Naive B cell (primary cell): ENCODE measurements at regions not wholly inside any gene's neighbourhood (a gene's known extent, or its start where the extent isn't known, plus 50 kb on each side); places are given as distances from the start of the nearest gene placed in this dataset.
"Not testable (repeated sequence)": the region's sequence is repeated elsewhere in the genome, so short reads cannot be mapped to it uniquely, and the experiment has no call there.

Source experiments
- ATAC-seq, 2 donors: fragments of 150-1000 bp; cut with Tn5 transposase; 2 replicates each; pipeline ENCODE4 v1.10.0; 2021; ENCODE audit warnings: low read depth in 2 of 2, mild to moderate bottlenecking in 2 of 2, moderate library complexity in 2 of 2
- DNase-seq: peaks from one replicate; pipeline ENCODE4 v3.0.0; 2022
- H3K27ac Mint-ChIP-seq, 6 donors: one replicate each; pipeline ENCODE4 v1.8.0; 2020 to 2022; ENCODE audit warnings: mild to moderate bottlenecking in 6 of 6, mixed read lengths in 6 of 6, moderate library complexity in 5 of 6, inconsistent platforms in 2 of 6
- H3K27me3 Mint-ChIP-seq, 3 donors: one replicate each; pipeline ENCODE4 v1.8.0; 2021 to 2022; ENCODE audit warnings: mixed read lengths in 3 of 3, mild to moderate bottlenecking in 1 of 3
- H3K36me3 Mint-ChIP-seq, 2 donors: one replicate each; pipeline ENCODE4 v1.8.0; 2020 to 2022; ENCODE audit warnings: mixed read lengths in 2 of 2, inconsistent platforms in 1 of 2, mild to moderate bottlenecking in 1 of 2
- H3K4me1 Mint-ChIP-seq, 3 donors: one replicate each; pipeline ENCODE4 v1.8.0; 2020 to 2022; ENCODE audit warnings: mixed read lengths in 3 of 3, inconsistent platforms in 1 of 3, mild to moderate bottlenecking in 1 of 3, moderate library complexity in 1 of 3
- H3K4me3 Mint-ChIP-seq, 8 donors: one replicate each; pipeline ENCODE4 v1.8.0; 2020 to 2022; ENCODE audit warnings: mild to moderate bottlenecking in 8 of 8, mixed read lengths in 8 of 8, moderate library complexity in 8 of 8, inconsistent platforms in 2 of 8
- H3K9me3 Mint-ChIP-seq, 7 donors: one replicate each; pipeline ENCODE4 v1.8.0; 2020 to 2022; ENCODE audit warnings: mixed read lengths in 7 of 7, mild to moderate bottlenecking in 5 of 7, inconsistent platforms in 2 of 7, moderate library complexity in 1 of 7

- H3K36me3 Mint-ChIP-seq = no peaks in the 10 kb centered on the region
- peaks cover 0 to 19% (median 15%) of the 10 kb centered on the region in 3 donors for H3K27me3 Mint-ChIP-seq
- no peak overlapping the region for H3K4me3 Mint-ChIP-seq
- ATAC-seq (no peak), DNase-seq (no peak)
- no peak overlapping the region for H3K27ac Mint-ChIP-seq
- peaks cover 0 to 2% (median 0%) of the 10 kb centered on the region in 7 donors for H3K9me3 Mint-ChIP-seq
- no peaks in the 10 kb centered on the region for H3K4me1 Mint-ChIP-seq
These were observed 256.0 kb downstream of the SV2B start for GRCh38 chr15:91356083-91356482.

- peaks cover 0 to 19% (median 15%) of the 10 kb centered on the region in 3 donors for H3K27me3 Mint-ChIP-seq
- no peak overlapping the region for H3K4me3 Mint-ChIP-seq
- no peak for ATAC-seq
- H3K4me1 Mint-ChIP-seq = no peaks in the 10 kb centered on the region
- DNase-seq = no peak
- peaks cover 0 to 6% (median 0%) of the 10 kb centered on the region in 7 donors for H3K9me3 Mint-ChIP-seq
- no peaks in the 10 kb centered on the region for H3K36me3 Mint-ChIP-seq
- no peak overlapping the region for H3K27ac Mint-ChIP-seq
These were observed 257.0 kb downstream of the SV2B start for GRCh38 chr15:91357011-91357410.

GRCh38 chr15:91357486-91357885, 257.4 kb downstream of the SV2B start:
- no peak overlapping the region for H3K4me3 Mint-ChIP-seq
- peaks cover 0 to 10% (median 0%) of the 10 kb centered on the region in 7 donors for H3K9me3 Mint-ChIP-seq
- no peak for DNase-seq
- no peaks in the 10 kb centered on the region for H3K36me3 Mint-ChIP-seq
- H3K4me1 Mint-ChIP-seq = no peaks in the 10 kb centered on the region
- H3K27me3 Mint-ChIP-seq = peaks cover 0 to 19% (median 15%) of the 10 kb centered on the region in 3 donors
- ATAC-seq = no peak
- H3K27ac Mint-ChIP-seq = no peak overlapping the region

- DNase-seq = no peak
- ATAC-seq = no peak
- no peaks in the 10 kb centered on the region for H3K4me1 Mint-ChIP-seq
- H3K36me3 Mint-ChIP-seq = no peaks in the 10 kb centered on the region
- peak overlapping the region in 2 of 6 donors; percentile 5 to 69 for H3K27ac Mint-ChIP-seq
- H3K27me3 Mint-ChIP-seq = peaks cover 0 to 19% (median 15%) of the 10 kb centered on the region in 3 donors
- H3K4me3 Mint-ChIP-seq = no peak overlapping the region
- peaks cover 0 to 13% (median 0%) of the 10 kb centered on the region in 7 donors for H3K9me3 Mint-ChIP-seq
These were observed 258.3 kb downstream of the SV2B start for GRCh38 chr15:91358405-91358804.

- H3K27me3 Mint-ChIP-seq = peaks cover 0 to 10% (median 9%) of the 10 kb centered on the region in 3 donors
- DNase-seq, H3K27ac Mint-ChIP-seq, ATAC-seq, H3K36me3 Mint-ChIP-seq, H3K4me3 Mint-ChIP-seq, H3K4me1 Mint-ChIP-seq: not testable (repeated sequence)
- H3K9me3 Mint-ChIP-seq = peaks cover 4 to 39% (median 18%) of the 10 kb centered on the region in 7 donors
These were observed 261.6 kb downstream of the SV2B start for GRCh38 chr15:91361696-91362095.

- Mint-ChIP-seq H3K27ac (no peak overlapping the region), H3K4me1 (peaks cover 0 to 3% (median 0%) of the 10 kb centered on the region in 3 donors), H3K36me3 (peaks cover 0 to 6% of the 10 kb centered on the region in 2 donors), H3K27me3 (peaks cover 0 to 7% (median 0%) of the 10 kb centered on the region in 3 donors), H3K4me3 (no peak overlapping the region), H3K9me3 (peaks cover 7 to 49% (median 22%) of the 10 kb centered on the region in 7 donors)
- DNase-seq (no peak), ATAC-seq (no peak)
These were observed 266.1 kb downstream of the SV2B start for GRCh38 chr15:91366111-91366510.

GRCh38 chr15:91368611-91369010, 268.6 kb downstream of the SV2B start:
- H3K27me3 Mint-ChIP-seq = peaks cover 0 to 19% (median 0%) of the 10 kb centered on the region in 3 donors
- peaks cover 9 to 49% (median 23%) of the 10 kb centered on the region in 7 donors for H3K9me3 Mint-ChIP-seq
- no peak overlapping the region for H3K27ac Mint-ChIP-seq
- DNase-seq = no peak
- H3K36me3 Mint-ChIP-seq = peaks cover 0 to 4% of the 10 kb centered on the region in 2 donors
- H3K4me3 Mint-ChIP-seq = peak overlapping the region in 1 of 8 donors; percentile 12
- H3K4me1 Mint-ChIP-seq = peaks cover 0 to 3% (median 0%) of the 10 kb centered on the region in 3 donors
- no peak for ATAC-seq

GRCh38 chr15:91369823-91370222, 269.8 kb downstream of the SV2B start:
- H3K36me3 Mint-ChIP-seq = no peaks in the 10 kb centered on the region
- DNase-seq (no peak), ATAC-seq (no peak)
- no peak overlapping the region for H3K27ac Mint-ChIP-seq
- H3K4me1 Mint-ChIP-seq = peaks cover 0 to 3% (median 0%) of the 10 kb centered on the region in 3 donors
- peaks cover 5 to 42% (median 18%) of the 10 kb centered on the region in 7 donors for H3K9me3 Mint-ChIP-seq
- no peak overlapping the region for H3K4me3 Mint-ChIP-seq
- peaks cover 0 to 23% (median 0%) of the 10 kb centered on the region in 3 donors for H3K27me3 Mint-ChIP-seq

- not testable (repeated sequence) for DNase-seq, H3K4me3 Mint-ChIP-seq
These were observed 271.3 kb downstream of the SV2B start for GRCh38 chr15:91371345-91371744.

GRCh38 chr15:91374336-91374735, 274.3 kb downstream of the SV2B start:
- Mint-ChIP-seq H3K4me3 (no peak overlapping the region), H3K4me1 (peaks cover 0 to 3% (median 0%) of the 10 kb centered on the region in 3 donors), H3K36me3 (no peaks in the 10 kb centered on the region), H3K27ac (no peak overlapping the region), H3K9me3 (peaks cover 0 to 29% (median 5%) of the 10 kb centered on the region in 7 donors), H3K27me3 (peaks cover 0 to 35% (median 10%) of the 10 kb centered on the region in 3 donors)
- no peak for ATAC-seq
- DNase-seq = no peak

More at GRCh38 chr15:91371345-91371744, 271.3 kb downstream of the SV2B start:
- not testable (repeated sequence) for H3K4me1 Mint-ChIP-seq, H3K27ac Mint-ChIP-seq, ATAC-seq, H3K36me3 Mint-ChIP-seq
- peaks cover 0 to 30% (median 10%) of the 10 kb centered on the region in 3 donors for H3K27me3 Mint-ChIP-seq
- peaks cover 2 to 29% (median 6%) of the 10 kb centered on the region in 7 donors for H3K9me3 Mint-ChIP-seq

- Mint-ChIP-seq H3K27me3 (peaks cover 5 to 33% (median 10%) of the 10 kb centered on the region in 3 donors), H3K36me3 (no peaks in the 10 kb centered on the region), H3K4me1 (no peaks in the 10 kb centered on the region), H3K9me3 (peaks cover 2 to 32% (median 5%) of the 10 kb centered on the region in 7 donors), H3K4me3 (peak overlapping the region in 1 of 8 donors; percentile 17), H3K27ac (no peak overlapping the region)
- DNase-seq (no peak), ATAC-seq (no peak)
These were observed 276.0 kb downstream of the SV2B start for GRCh38 chr15:91376038-91376437.

GRCh38 chr15:91380114-91380513, 280.1 kb downstream of the SV2B start:
- no peak for DNase-seq
- H3K27me3 Mint-ChIP-seq = peaks cover 5 to 16% (median 10%) of the 10 kb centered on the region in 3 donors
- H3K9me3 Mint-ChIP-seq = peaks cover 2 to 12% (median 7%) of the 10 kb centered on the region in 7 donors
- no peak overlapping the region for H3K4me3 Mint-ChIP-seq
- H3K36me3 Mint-ChIP-seq = no peaks in the 10 kb centered on the region
- ATAC-seq = no peak
- H3K4me1 Mint-ChIP-seq = no peaks in the 10 kb centered on the region
- no peak overlapping the region for H3K27ac Mint-ChIP-seq

GRCh38 chr15:91383532-91383931, 283.5 kb downstream of the SV2B start:
- ATAC-seq (no peak), DNase-seq (no peak)
- Mint-ChIP-seq H3K4me3 (no peak overlapping the region), H3K9me3 (peaks cover 2 to 13% (median 9%) of the 10 kb centered on the region in 7 donors), H3K4me1 (no peaks in the 10 kb centered on the region), H3K36me3 (no peaks in the 10 kb centered on the region), H3K27ac (no peak overlapping the region), H3K27me3 (peaks cover 0 to 5% (median 5%) of the 10 kb centered on the region in 3 donors)

- ATAC-seq = no peak
- no peaks in the 10 kb centered on the region for H3K4me1 Mint-ChIP-seq
- H3K27me3 Mint-ChIP-seq = peaks cover 0 to 5% (median 5%) of the 10 kb centered on the region in 3 donors
- H3K9me3 Mint-ChIP-seq = peaks cover 2 to 13% (median 9%) of the 10 kb centered on the region in 7 donors
- no peak overlapping the region for H3K4me3 Mint-ChIP-seq
- DNase-seq = no peak
- H3K36me3 Mint-ChIP-seq = no peaks in the 10 kb centered on the region
- no peak overlapping the region for H3K27ac Mint-ChIP-seq
These were observed 284.2 kb downstream of the SV2B start for GRCh38 chr15:91384189-91384730.
